NCI-H2029 (cell line): ENCODE measurements at regions not wholly inside any gene's neighbourhood (a gene's known extent, or its start where the extent isn't known, plus 50 kb on each side); places are given as distances from the start of the nearest gene placed in this dataset.

ENCODE experiments used
- DNase-seq: peaks from one replicate; lab custom pipeline; 2025; lab: John Stamatoyannopoulos, UW

GRCh38 chr4:79082997-79083396 lies 143.8 kb upstream of the PAQR3 start:
- DNase-seq = no peak

- no peak for DNase-seq
Observed at GRCh38 chr4:79081973-79082372, 142.7 kb upstream of the PAQR3 start.

GRCh38 chr4:79078339-79078738 lies 139.1 kb upstream of the PAQR3 start:
- no peak for DNase-seq

- no peak for DNase-seq
Observed at GRCh38 chr4:79074040-79074439, 134.8 kb upstream of the PAQR3 start.

GRCh38 chr4:79073471-79073870 lies 134.2 kb upstream of the PAQR3 start:
- no peak for DNase-seq

GRCh38 chr4:79065262-79065661 lies 126.0 kb upstream of the PAQR3 start:
- DNase-seq = no peak

GRCh38 chr4:79064806-79065205 lies 125.6 kb upstream of the PAQR3 start:
- DNase-seq = no peak

GRCh38 chr4:79059631-79060399 lies 120.6 kb upstream of the PAQR3 start:
- no peak for DNase-seq

GRCh38 chr4:79057772-79058171 lies 118.5 kb upstream of the PAQR3 start:
- no peak for DNase-seq

GRCh38 chr4:79053754-79054153 lies 114.5 kb upstream of the PAQR3 start:
- no peak for DNase-seq

GRCh38 chr4:79050541-79050880 lies 111.3 kb upstream of the PAQR3 start:
- DNase-seq = peak; percentile 24

GRCh38 chr4:79049840-79050540 lies 110.8 kb upstream of the PAQR3 start:
- DNase-seq = peak; percentile 46

- no peak for DNase-seq
Observed at GRCh38 chr4:79048878-79049277, 109.6 kb upstream of the PAQR3 start.

GRCh38 chr4:79047316-79047715 lies 108.1 kb upstream of the PAQR3 start:
- DNase-seq = no peak

- no peak for DNase-seq
Observed at GRCh38 chr4:79046016-79046592, 106.9 kb upstream of the PAQR3 start.

- no peak for DNase-seq
Observed at GRCh38 chr4:79044141-79044659, 105.0 kb upstream of the PAQR3 start.

GRCh38 chr4:79043138-79043537 lies 103.9 kb upstream of the PAQR3 start:
- no peak for DNase-seq

GRCh38 chr4:79042079-79042674 lies 102.9 kb upstream of the PAQR3 start:
- DNase-seq = peak; percentile 2

- DNase-seq = no peak
Observed at GRCh38 chr4:79034544-79034943, 95.3 kb upstream of the PAQR3 start.

GRCh38 chr4:79030973-79031372 lies 91.7 kb upstream of the PAQR3 start:
- DNase-seq = no peak

GRCh38 chr4:79027656-79028055 lies 88.4 kb upstream of the PAQR3 start:
- no peak for DNase-seq

GRCh38 chr4:79025170-79025569 lies 85.9 kb upstream of the PAQR3 start:
- DNase-seq = peak; percentile 73
